ENCODE measurements at regions not wholly inside any gene's neighbourhood (a gene's known extent, or its start where the extent isn't known, plus 50 kb on each side); places are given as distances from the start of the nearest gene placed in this dataset.

DNA sequence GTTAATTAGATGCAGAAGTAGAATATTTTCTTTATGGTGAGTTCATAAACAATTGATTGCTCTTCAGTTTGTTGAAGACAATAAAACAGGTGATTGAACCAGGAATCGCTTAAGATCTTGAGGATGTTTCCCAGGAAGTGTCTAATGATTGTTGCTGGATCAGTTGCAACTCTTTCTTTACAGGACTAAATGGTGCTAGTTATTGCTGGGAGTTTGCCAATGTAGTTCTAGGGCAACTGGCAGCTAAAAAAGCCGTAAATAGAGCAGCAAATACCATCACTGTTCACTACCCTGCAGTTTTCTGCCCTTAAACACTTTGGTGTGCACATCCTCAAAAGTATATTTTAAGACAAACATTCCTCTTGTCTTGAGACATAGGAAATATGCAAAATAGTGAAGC is 119.2 kb upstream of the ANK3 start:
- no TSS peak for BruUV-seq (replicated peaks)
- Histone ChIP-seq H3K4me3 (no peak overlapping the region), H3K27me3 (ENCODE audit: control insufficient read depth in 2 of 2, insufficient read depth in 2 of 2, low read length in 2 of 2) (no peaks in the 10 kb centered on the region), H3K79me2 (ENCODE audit: control insufficient read depth, insufficient read depth, low read length) (no peaks in the 10 kb centered on the region), H3K36me3 (ENCODE audit: control insufficient read depth, insufficient read depth, low read length) (no peaks in the 10 kb centered on the region), H3K9me1 (ENCODE audit: control insufficient read depth, insufficient read depth, low read length) (no peaks in the 10 kb centered on the region), H3K4me2 (ENCODE audit: insufficient read depth, low read length) (no peak overlapping the region), H3K9ac (ENCODE audit: insufficient read depth in 1 of 2, low read depth in 2 of 2, low read length in 2 of 2) (no peak overlapping the region), H3K9me3 (replicated peaks; ENCODE audit: control insufficient read depth, insufficient read depth, low read depth, low read length) (no peaks in the 10 kb centered on the region), H3K27ac (ENCODE audit: extremely low read depth, low read depth, low read length) (no peak overlapping the region), H4K20me1 (replicated peaks; ENCODE audit: control insufficient read depth, insufficient read depth, low read length) (no peaks in the 10 kb centered on the region), H3K4me1 (replicated peaks in 1 of 2; ENCODE audit: control insufficient read depth in 2 of 2, insufficient read depth in 2 of 2, low read length in 2 of 2) (no peaks in the 10 kb centered on the region), H2AFZ (ENCODE audit: low read depth, low read length) (no peak overlapping the region)
- WGBS (ENCODE audit: insufficient coverage, low coverage, missing lambda C conversion rate): 0% methylated on average over 2 of the region's 2 CpGs
- DNase-seq (ENCODE audit: extremely low read depth in 1 of 4, low spot score in 3 of 4) (no peak), FAIRE-seq (no peak), ATAC-seq (no peak)
- POLR2A ChIA-PET: no interaction called here
- CTCF ChIA-PET (ENCODE audit: low intra/inter-chr PET ratio): no interaction called here
- in situ Hi-C loops (cut with MboI) (no loop called here), intact Hi-C loops (cut with micrococcal nuclease) (no loop called here)
- no peak for TF ChIP-seq NBN (IDR thresholded peaks at IDR 0.05; ENCODE audit: low read depth)
- TF ChIP-seq FOXJ3 (CRISPR knock-in tag; IDR thresholded peaks at IDR 0.05): no peak
- TF ChIP-seq NFE2 (IDR thresholded peaks at IDR 0.05; ENCODE audit: low read depth): no peak
- no peak for TF ChIP-seq ZNF184 (CRISPR knock-in tag; IDR thresholded peaks at IDR 0.05)
- TF ChIP-seq, protein P1, sequence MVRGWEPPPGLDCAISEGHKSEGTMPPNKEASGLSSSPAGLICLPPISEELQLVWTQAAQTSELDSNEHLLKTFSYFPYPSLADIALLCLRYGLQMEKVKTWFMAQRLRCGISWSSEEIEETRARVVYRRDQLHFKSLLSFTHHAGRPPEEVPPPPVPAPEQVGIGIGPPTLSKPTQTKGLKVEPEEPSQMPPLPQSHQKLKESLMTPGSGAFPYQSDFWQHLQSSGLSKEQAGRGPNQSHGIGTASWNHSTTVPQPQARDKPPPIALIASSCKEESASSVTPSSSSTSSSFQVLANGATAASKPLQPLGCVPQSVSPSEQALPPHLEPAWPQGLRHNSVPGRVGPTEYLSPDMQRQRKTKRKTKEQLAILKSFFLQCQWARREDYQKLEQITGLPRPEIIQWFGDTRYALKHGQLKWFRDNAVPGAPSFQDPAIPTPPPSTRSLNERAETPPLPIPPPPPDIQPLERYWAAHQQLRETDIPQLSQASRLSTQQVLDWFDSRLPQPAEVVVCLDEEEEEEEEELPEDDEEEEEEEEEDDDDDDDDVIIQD (CRISPR knock-in tag; IDR thresholded peaks at IDR 0.05): no peak
- TF ChIP-seq EGR1 (conservative IDR thresholded peaks at IDR 0.05): no peak
- no peak for TF ChIP-seq NR2C1 (IDR thresholded peaks at IDR 0.05)
- TF ChIP-seq NR2C1 (tag; IDR thresholded peaks at IDR 0.05): no peak
- no peak for TF ChIP-seq MAZ (CRISPR knock-in tag; conservative IDR thresholded peaks at IDR 0.05 in 1 of 2, IDR thresholded peaks at IDR 0.05 in 1 of 2)
- TF ChIP-seq ZEB2 (IDR thresholded peaks at IDR 0.05): no peak
- TF ChIP-seq POU5F1 (IDR thresholded peaks at IDR 0.05; ENCODE audit: borderline replicate concordance, low read depth, low read length, partially characterized antibody): no peak
- no peak for TF ChIP-seq SAFB (IDR thresholded peaks at IDR 0.05; ENCODE audit: borderline replicate concordance, low read depth, low read length)
- TF ChIP-seq, protein P2, sequence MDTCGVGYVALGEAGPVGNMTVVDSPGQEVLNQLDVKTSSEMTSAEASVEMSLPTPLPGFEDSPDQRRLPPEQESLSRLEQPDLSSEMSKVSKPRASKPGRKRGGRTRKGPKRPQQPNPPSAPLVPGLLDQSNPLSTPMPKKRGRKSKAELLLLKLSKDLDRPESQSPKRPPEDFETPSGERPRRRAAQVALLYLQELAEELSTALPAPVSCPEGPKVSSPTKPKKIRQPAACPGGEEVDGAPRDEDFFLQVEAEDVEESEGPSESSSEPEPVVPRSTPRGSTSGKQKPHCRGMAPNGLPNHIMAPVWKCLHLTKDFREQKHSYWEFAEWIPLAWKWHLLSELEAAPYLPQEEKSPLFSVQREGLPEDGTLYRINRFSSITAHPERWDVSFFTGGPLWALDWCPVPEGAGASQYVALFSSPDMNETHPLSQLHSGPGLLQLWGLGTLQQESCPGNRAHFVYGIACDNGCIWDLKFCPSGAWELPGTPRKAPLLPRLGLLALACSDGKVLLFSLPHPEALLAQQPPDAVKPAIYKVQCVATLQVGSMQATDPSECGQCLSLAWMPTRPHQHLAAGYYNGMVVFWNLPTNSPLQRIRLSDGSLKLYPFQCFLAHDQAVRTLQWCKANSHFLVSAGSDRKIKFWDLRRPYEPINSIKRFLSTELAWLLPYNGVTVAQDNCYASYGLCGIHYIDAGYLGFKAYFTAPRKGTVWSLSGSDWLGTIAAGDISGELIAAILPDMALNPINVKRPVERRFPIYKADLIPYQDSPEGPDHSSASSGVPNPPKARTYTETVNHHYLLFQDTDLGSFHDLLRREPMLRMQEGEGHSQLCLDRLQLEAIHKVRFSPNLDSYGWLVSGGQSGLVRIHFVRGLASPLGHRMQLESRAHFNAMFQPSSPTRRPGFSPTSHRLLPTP (IDR thresholded peaks at IDR 0.05; ENCODE audit: borderline replicate concordance, extremely low read depth, insufficient read length): no peak
- no peak for TF ChIP-seq ATF1 (CRISPR knock-in tag; IDR thresholded peaks at IDR 0.05)
- no peak for TF ChIP-seq ATF1 (tag; IDR thresholded peaks at IDR 0.05)
